MG63 (cell line): ENCODE measurements at regions not wholly inside any gene's neighbourhood (a gene's known extent, or its start where the extent isn't known, plus 50 kb on each side); places are given as distances from the start of the nearest gene placed in this dataset.
A peak's percentile ranks its signal among the peaks of the same experiment; 100 is the strongest.

Experiments used
- DNase-seq: peaks from one replicate; pipeline ENCODE4 v3.0.0-alpha.2; 2020
- H3K27me3 ChIP-seq: fragments of 250-450 bp; sonication (Bioruptor Pico); 2 replicates; pipeline ENCODE4 v1.5.1; 2020; ENCODE audit warnings: mild to moderate bottlenecking, moderate library complexity
- H3K36me3 ChIP-seq: fragments of 250-450 bp; sonication (Bioruptor Pico); 2 replicates; pipeline ENCODE4 v1.5.1; 2020; ENCODE audit warnings: mild to moderate bottlenecking, moderate library complexity
- H3K4me3 ChIP-seq: fragments of 250-450 bp; sonication (Bioruptor Pico); 2 replicates; pipeline ENCODE4 v1.5.1; 2020; ENCODE audit warnings: mild to moderate bottlenecking, moderate library complexity
- H3K9me3 ChIP-seq: fragments of 250-450 bp; sonication (Bioruptor Pico); 2 replicates; pipeline ENCODE4 v1.5.1; 2020; ENCODE audit warnings: mild to moderate bottlenecking, moderate library complexity

- no peak overlapping the region for H3K4me3 ChIP-seq
- H3K27me3 ChIP-seq = no peaks in the 10 kb centered on the region
- DNase-seq = no peak
- H3K36me3 ChIP-seq = no peaks in the 10 kb centered on the region
- H3K9me3 ChIP-seq = no peaks in the 10 kb centered on the region
Observed at GRCh38 chr4:114196606-114197005, 217.2 kb upstream of the ARSJ start.

- Histone ChIP-seq H3K4me3 (no peak overlapping the region), H3K36me3 (no peaks in the 10 kb centered on the region), H3K27me3 (no peaks in the 10 kb centered on the region), H3K9me3 (no peaks in the 10 kb centered on the region)
- DNase-seq = no peak
Observed at GRCh38 chr4:114200026-114200425, 220.6 kb upstream of the ARSJ start.

- Histone ChIP-seq H3K9me3 (no peaks in the 10 kb centered on the region), H3K4me3 (no peak overlapping the region), H3K27me3 (no peaks in the 10 kb centered on the region), H3K36me3 (no peaks in the 10 kb centered on the region)
- DNase-seq = no peak
Observed at GRCh38 chr4:114205261-114205660, 225.8 kb upstream of the ARSJ start.

GRCh38 chr4:114208574-114209151, 229.2 kb upstream of the ARSJ start:
- no peaks in the 10 kb centered on the region for H3K27me3 ChIP-seq
- H3K9me3 ChIP-seq = no peaks in the 10 kb centered on the region
- H3K36me3 ChIP-seq = no peaks in the 10 kb centered on the region
- H3K4me3 ChIP-seq = no peak overlapping the region
- no peak for DNase-seq

GRCh38 chr4:114209584-114209983, 230.1 kb upstream of the ARSJ start:
- Histone ChIP-seq H3K4me3 (no peak overlapping the region), H3K36me3 (no peaks in the 10 kb centered on the region), H3K9me3 (no peaks in the 10 kb centered on the region), H3K27me3 (no peaks in the 10 kb centered on the region)
- DNase-seq = no peak

- H3K36me3 ChIP-seq = no peaks in the 10 kb centered on the region
- no peaks in the 10 kb centered on the region for H3K27me3 ChIP-seq
- no peak for DNase-seq
- H3K4me3 ChIP-seq = no peak overlapping the region
- no peaks in the 10 kb centered on the region for H3K9me3 ChIP-seq
Observed at GRCh38 chr4:114211556-114211955, 232.1 kb upstream of the ARSJ start.

- no peaks in the 10 kb centered on the region for H3K27me3 ChIP-seq
- H3K9me3 ChIP-seq = no peaks in the 10 kb centered on the region
- H3K36me3 ChIP-seq = no peaks in the 10 kb centered on the region
- no peak overlapping the region for H3K4me3 ChIP-seq
- DNase-seq = no peak
Observed at GRCh38 chr4:114217150-114217817, 237.8 kb upstream of the ARSJ start.

- Histone ChIP-seq H3K9me3 (no peaks in the 10 kb centered on the region), H3K4me3 (no peak overlapping the region), H3K27me3 (no peaks in the 10 kb centered on the region), H3K36me3 (no peaks in the 10 kb centered on the region)
- no peak for DNase-seq
Observed at GRCh38 chr4:114223580-114223979, 244.1 kb upstream of the ARSJ start.

GRCh38 chr4:114225436-114225835, 246.0 kb upstream of the ARSJ start:
- H3K27me3 ChIP-seq = no peaks in the 10 kb centered on the region
- H3K9me3 ChIP-seq = no peaks in the 10 kb centered on the region
- no peak overlapping the region for H3K4me3 ChIP-seq
- no peak for DNase-seq
- H3K36me3 ChIP-seq = no peaks in the 10 kb centered on the region

GRCh38 chr4:114226179-114226578, 246.7 kb upstream of the ARSJ start:
- Histone ChIP-seq H3K27me3 (no peaks in the 10 kb centered on the region), H3K36me3 (no peaks in the 10 kb centered on the region), H3K9me3 (no peaks in the 10 kb centered on the region), H3K4me3 (no peak overlapping the region)
- no peak for DNase-seq

- Histone ChIP-seq H3K4me3 (no peak overlapping the region), H3K27me3 (no peaks in the 10 kb centered on the region), H3K36me3 (no peaks in the 10 kb centered on the region), H3K9me3 (no peaks in the 10 kb centered on the region)
- DNase-seq = no peak
Observed at GRCh38 chr4:114226968-114227760, 247.7 kb upstream of the ARSJ start.

GRCh38 chr4:114229706-114230105, 250.3 kb upstream of the ARSJ start:
- Histone ChIP-seq H3K4me3 (no peak overlapping the region), H3K27me3 (no peaks in the 10 kb centered on the region), H3K36me3 (no peaks in the 10 kb centered on the region), H3K9me3 (no peaks in the 10 kb centered on the region; the same call in 1 of the 2 replicates)
- no peak for DNase-seq

- Histone ChIP-seq H3K27me3 (no peaks in the 10 kb centered on the region), H3K9me3 (no peaks in the 10 kb centered on the region; the same call in 1 of the 2 replicates), H3K36me3 (no peaks in the 10 kb centered on the region), H3K4me3 (no peak overlapping the region)
- DNase-seq = no peak
Observed at GRCh38 chr4:114236171-114236769, 256.8 kb upstream of the ARSJ start.

- Histone ChIP-seq H3K36me3 (no peaks in the 10 kb centered on the region), H3K4me3 (no peak overlapping the region)
- no peak for DNase-seq
Observed at GRCh38 chr4:114237997-114238396, 258.6 kb upstream of the ARSJ start.

GRCh38 chr4:114249561-114249960, 270.1 kb upstream of the ARSJ start:
- DNase-seq = peak; percentile 27
- Histone ChIP-seq H3K4me3 (no peak overlapping the region), H3K9me3 (peaks cover 3% of the 10 kb centered on the region), H3K27me3 (no peaks in the 10 kb centered on the region), H3K36me3 (no peaks in the 10 kb centered on the region)

More at GRCh38 chr4:114237997-114238396, 258.6 kb upstream of the ARSJ start:
- Histone ChIP-seq H3K27me3 (no peaks in the 10 kb centered on the region), H3K9me3 (no peaks in the 10 kb centered on the region; the same call in 1 of the 2 replicates)

- Histone ChIP-seq H3K36me3 (no peaks in the 10 kb centered on the region), H3K9me3 (peaks cover 3% of the 10 kb centered on the region), H3K27me3 (no peaks in the 10 kb centered on the region), H3K4me3 (no peak overlapping the region)
- no peak for DNase-seq
Observed at GRCh38 chr4:114249976-114250375, 270.5 kb upstream of the ARSJ start.

GRCh38 chr4:114250439-114250891, 271.0 kb upstream of the ARSJ start:
- Histone ChIP-seq H3K9me3 (peaks cover 3% of the 10 kb centered on the region), H3K27me3 (no peaks in the 10 kb centered on the region), H3K36me3 (no peaks in the 10 kb centered on the region), H3K4me3 (no peak overlapping the region)
- no peak for DNase-seq
